B cell (primary cell): ENCODE measurements at regions not wholly inside any gene's neighbourhood (a gene's known extent, or its start where the extent isn't known, plus 50 kb on each side); places are given as distances from the start of the nearest gene placed in this dataset.

ENCODE experiments used
- ATAC-seq: fragments of 200-7000 bp; cut with Tn5 transposase; one replicate; pipeline ENCODE4 v1.10.0; 2021; ENCODE audit warnings: low read depth, mild to moderate bottlenecking, moderate number of reproducible peaks, moderate library complexity
- CTCF ChIA-PET: fragments of 350-600 bp; sonication (Branson Sonifier 250); formaldehyde crosslinking; loops from one replicate; lab custom pipeline; 2021; ENCODE audit warnings: antibody characterized with exemption, inconsistent platforms; lab: Charles Lee
- POLR2A ChIA-PET: fragments of 350-600 bp; sonication (Branson Sonifier 250); formaldehyde crosslinking; loops from one replicate; lab custom pipeline; 2021; ENCODE audit warnings: antibody characterized with exemption; lab: Charles Lee
- DNase-seq: peaks from one replicate; pipeline ENCODE4 v3.0.0; 2013
- H2AFZ ChIP-seq: 2 replicates; pipeline ENCODE4 v1.6.1; 2012; ENCODE audit warnings: mild to moderate bottlenecking, low read depth, low read length; ENCODE audit not compliant: insufficient read depth, poor library complexity, severe bottlenecking
- H3K27ac ChIP-seq, 2 donors: 1 replicate in 1 of 2; 2 replicates in 1 of 2; pipeline ENCODE4 v1.5.1; 2012 to 2013; ENCODE audit warnings: low read length in 2 of 2, mild to moderate bottlenecking in 2 of 2, moderate library complexity in 1 of 2
- H3K27me3 ChIP-seq, 4 experiments: fragments of 200-600 bp in 1 of 4; sonication (generic) in 1 of 4; replicated peaks in 1 of 4; 1 replicate in 2 of 4; 2 replicates in 2 of 4; pipeline versions ENCODE4 v1.6.1 to v1.7.0; 2013 to 2016; ENCODE audit warnings: low read length in 3 of 4, mild to moderate bottlenecking in 2 of 4, mixed read lengths in 1 of 4, moderate library complexity in 1 of 4; ENCODE audit not compliant: insufficient read depth in 4 of 4, control insufficient read depth in 3 of 4; ENCODE audit errors: control extremely low read depth in 1 of 4
- H3K36me3 ChIP-seq, 2 experiments: replicated peaks in 1 of 2; 1 replicate in 1 of 2; 2 replicates in 1 of 2; pipeline versions ENCODE4 v1.6.1 to v1.7.1; 2013; ENCODE audit warnings: low read length in 1 of 2; ENCODE audit not compliant: insufficient read depth in 2 of 2, control insufficient read depth in 1 of 2; ENCODE audit errors: control extremely low read depth in 1 of 2, extremely low read depth in 1 of 2
- H3K4me1 ChIP-seq, 2 donors: fragments of 200-600 bp in 1 of 2; sonication (generic) in 1 of 2; 1 replicate in 1 of 2; 2 replicates in 1 of 2; pipeline versions ENCODE4 v1.5.1 to v1.6.1; 2013 to 2017; ENCODE audit warnings: low read length in 2 of 2; ENCODE audit not compliant: control insufficient read depth in 2 of 2, insufficient read depth in 2 of 2
- H3K4me2 ChIP-seq: replicated peaks from 2 replicates; pipeline ENCODE3; 2012; ENCODE audit warnings: mild to moderate bottlenecking, low read depth, low read length; ENCODE audit not compliant: poor library complexity, severe bottlenecking
- H3K4me3 ChIP-seq, 5 experiments: fragments of 200-600 bp in 1 of 5; sonication (generic) in 1 of 5; 1 replicate in 3 of 5; 2 replicates in 2 of 5; pipeline versions ENCODE4 v1.5.1 to v1.7.0; 2011 to 2016; ENCODE audit warnings: low read length in 4 of 5, mild to moderate bottlenecking in 4 of 5, low read depth in 2 of 5, control low read depth in 1 of 5, moderate library complexity in 1 of 5; ENCODE audit not compliant: insufficient read depth in 1 of 5; ENCODE audit errors: control extremely low read depth in 1 of 5, extremely low read depth in 1 of 5
- H3K79me2 ChIP-seq: fragments of 200-600 bp; sonication (generic); one replicate; pipeline ENCODE4 v1.6.0; 2016; ENCODE audit warnings: low read length; ENCODE audit not compliant: control insufficient read depth, insufficient read depth
- H3K9ac ChIP-seq: fragments of 200-600 bp; sonication (generic); 2 replicates; pipeline ENCODE4 v1.6.1; 2017; ENCODE audit warnings: mild to moderate bottlenecking, low read length, moderate library complexity
- H3K9me3 ChIP-seq, 3 donors: one replicate each; pipeline versions ENCODE4 v1.6.1 to v1.7.1; 2013; ENCODE audit warnings: low read length in 2 of 3; ENCODE audit not compliant: control insufficient read depth in 2 of 3, insufficient read depth in 1 of 3; ENCODE audit errors: control extremely low read depth in 1 of 3
- H4K20me1 ChIP-seq: 2 replicates; pipeline ENCODE4 v1.6.0; 2012; ENCODE audit warnings: mild to moderate bottlenecking, low read length; ENCODE audit not compliant: insufficient read depth, control insufficient read depth, poor library complexity, severe bottlenecking
- H3K27ac Mint-ChIP-seq: one replicate; pipeline ENCODE4 v1.8.0; 2021; ENCODE audit warnings: mixed read lengths
- H3K27me3 Mint-ChIP-seq: one replicate; pipeline ENCODE4 v1.8.0; 2021; ENCODE audit warnings: mixed read lengths
- H3K4me1 Mint-ChIP-seq: one replicate; pipeline ENCODE4 v1.8.0; 2021; ENCODE audit warnings: mixed read lengths
- H3K4me3 Mint-ChIP-seq: one replicate; pipeline ENCODE4 v1.8.0; 2021; ENCODE audit warnings: mixed read lengths
- H3K9me3 Mint-ChIP-seq: one replicate; pipeline ENCODE4 v1.8.0; 2022; ENCODE audit warnings: mixed read lengths; ENCODE audit not compliant: insufficient read depth
- EZH2 ChIP-seq: IDR thresholded peaks from 2 replicates; pipeline ENCODE4 v1.6.1; 2012; ENCODE audit warnings: borderline replicate concordance, low read depth, mild to moderate bottlenecking, moderate library complexity, low read length; ENCODE audit not compliant: insufficient read depth, poor library complexity, severe bottlenecking
- WGBS: methylation state at CpG from one replicate; pipeline ENCODE4 v1.1.5; 2013; ENCODE audit warnings: missing lambda C conversion rate; ENCODE audit not compliant: insufficient coverage; 5-methylcytosine and 5-hydroxymethylcytosine counted together
- intact Hi-C: fragments of 100-400 bp; cut with micrococcal nuclease; formaldehyde crosslinking; loops from one replicate; pipeline ENCODE4 v1.10.0; 2022
- TF ChIP-seq, protein P1 (sequence below): fragments of 200-600 bp; IDR thresholded peaks from one replicate; pipeline ENCODE4 v1.8.0; 2022; ENCODE audit warnings: antibody characterized with exemption, mild to moderate bottlenecking

DNA sequence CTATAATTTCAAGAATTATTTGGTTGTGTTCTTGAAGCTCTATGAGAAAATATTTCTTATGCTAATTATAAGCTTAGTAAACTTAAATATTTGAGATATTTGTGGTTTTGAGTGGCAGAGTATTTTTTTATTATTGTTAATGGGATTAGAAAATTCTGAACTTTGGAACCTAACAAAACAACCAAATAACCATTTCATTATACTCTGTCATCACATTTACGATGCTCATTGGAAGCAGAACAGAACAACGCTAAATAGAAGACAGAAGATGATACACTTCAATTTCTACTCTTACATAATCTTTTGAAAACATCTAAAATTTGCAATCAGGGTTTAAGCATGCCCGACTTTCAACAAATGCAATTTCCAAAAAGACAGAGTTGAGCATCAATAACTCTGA is 270.2 kb downstream of the PTPRC start:
- H4K20me1 ChIP-seq = no peaks in the 10 kb centered on the region
- TF ChIP-seq, protein P1, sequence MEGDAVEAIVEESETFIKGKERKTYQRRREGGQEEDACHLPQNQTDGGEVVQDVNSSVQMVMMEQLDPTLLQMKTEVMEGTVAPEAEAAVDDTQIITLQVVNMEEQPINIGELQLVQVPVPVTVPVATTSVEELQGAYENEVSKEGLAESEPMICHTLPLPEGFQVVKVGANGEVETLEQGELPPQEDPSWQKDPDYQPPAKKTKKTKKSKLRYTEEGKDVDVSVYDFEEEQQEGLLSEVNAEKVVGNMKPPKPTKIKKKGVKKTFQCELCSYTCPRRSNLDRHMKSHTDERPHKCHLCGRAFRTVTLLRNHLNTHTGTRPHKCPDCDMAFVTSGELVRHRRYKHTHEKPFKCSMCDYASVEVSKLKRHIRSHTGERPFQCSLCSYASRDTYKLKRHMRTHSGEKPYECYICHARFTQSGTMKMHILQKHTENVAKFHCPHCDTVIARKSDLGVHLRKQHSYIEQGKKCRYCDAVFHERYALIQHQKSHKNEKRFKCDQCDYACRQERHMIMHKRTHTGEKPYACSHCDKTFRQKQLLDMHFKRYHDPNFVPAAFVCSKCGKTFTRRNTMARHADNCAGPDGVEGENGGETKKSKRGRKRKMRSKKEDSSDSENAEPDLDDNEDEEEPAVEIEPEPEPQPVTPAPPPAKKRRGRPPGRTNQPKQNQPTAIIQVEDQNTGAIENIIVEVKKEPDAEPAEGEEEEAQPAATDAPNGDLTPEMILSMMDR = no peak
- no peak for TF ChIP-seq EZH2
- Mint-ChIP-seq H3K27ac (no peak overlapping the region), H3K27me3 (no peaks in the 10 kb centered on the region), H3K4me1 (peaks cover 9% of the 10 kb centered on the region), H3K9me3 (peaks cover 1% of the 10 kb centered on the region), H3K4me3 (no peak overlapping the region)
- 100% methylated on average over 1 of the region's 3 CpGs for WGBS
- intact Hi-C loops = no loop called here
- POLR2A ChIA-PET = no interaction called here
- H3K4me3 ChIP-seq = no peak overlapping the region
- DNase-seq (no peak), ATAC-seq (no peak)
- no peak overlapping the region for H3K4me2 ChIP-seq
- H3K9ac ChIP-seq = no peak overlapping the region
- no peak overlapping the region for H3K27ac ChIP-seq
- H2AFZ ChIP-seq = no peak overlapping the region
- H3K36me3 ChIP-seq = no peaks in the 10 kb centered on the region
- CTCF ChIA-PET = no interaction called here
- no peaks in the 10 kb centered on the region for H3K27me3 ChIP-seq
- H3K79me2 ChIP-seq = peaks cover 24% of the 10 kb centered on the region
- H3K9me3 ChIP-seq = no peaks in the 10 kb centered on the region
- H3K4me1 ChIP-seq = no peaks in the 10 kb centered on the region

DNA sequence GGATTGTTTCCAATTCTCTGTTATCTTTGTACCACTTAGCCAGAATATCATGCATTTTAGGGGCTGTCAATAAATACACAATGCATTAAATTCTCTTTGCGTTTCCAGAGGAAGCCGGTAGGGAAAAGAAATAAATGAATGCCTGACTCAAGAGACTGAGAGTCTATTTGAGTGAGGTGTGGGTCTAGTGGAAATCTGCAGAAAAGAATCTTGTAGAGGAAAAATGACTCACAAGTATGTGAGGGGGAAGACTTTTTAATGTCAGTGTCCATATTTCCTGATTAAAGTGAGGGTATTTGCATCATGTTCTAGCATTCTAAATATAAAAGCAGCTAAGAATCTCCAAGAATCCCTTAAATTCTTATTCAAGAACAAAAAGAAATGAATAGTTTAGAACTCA is 271.1 kb downstream of the PTPRC start:
- Histone ChIP-seq H3K4me3 (no peak overlapping the region), H3K4me1 (no peaks in the 10 kb centered on the region), H3K4me2 (no peak overlapping the region), H4K20me1 (no peaks in the 10 kb centered on the region), H3K9ac (no peak overlapping the region), H3K36me3 (no peaks in the 10 kb centered on the region), H3K79me2 (peaks cover 24% of the 10 kb centered on the region), H3K27me3 (no peaks in the 10 kb centered on the region), H2AFZ (no peak overlapping the region), H3K27ac (no peak overlapping the region), H3K9me3 (no peaks in the 10 kb centered on the region)
- CTCF ChIA-PET = no interaction called here
- no peak for ATAC-seq
- no peak overlapping the region for H3K4me3 Mint-ChIP-seq
- H3K27me3 Mint-ChIP-seq = no peaks in the 10 kb centered on the region
- POLR2A ChIA-PET = no interaction called here
- WGBS = no CpG with 5 or more reads among the region's 2 CpGs
- DNase-seq = no peak
- TF ChIP-seq EZH2 = no peak
- TF ChIP-seq, protein P1 = no peak
- no peak overlapping the region for H3K27ac Mint-ChIP-seq
- intact Hi-C loops = no loop called here
- peaks cover 4% of the 10 kb centered on the region for H3K4me1 Mint-ChIP-seq
- H3K9me3 Mint-ChIP-seq = peaks cover 1% of the 10 kb centered on the region
